ENCODE measurements at regions not wholly inside any gene's neighbourhood (a gene's known extent, or its start where the extent isn't known, plus 50 kb on each side); places are given as distances from the start of the nearest gene placed in this dataset.

DNA sequence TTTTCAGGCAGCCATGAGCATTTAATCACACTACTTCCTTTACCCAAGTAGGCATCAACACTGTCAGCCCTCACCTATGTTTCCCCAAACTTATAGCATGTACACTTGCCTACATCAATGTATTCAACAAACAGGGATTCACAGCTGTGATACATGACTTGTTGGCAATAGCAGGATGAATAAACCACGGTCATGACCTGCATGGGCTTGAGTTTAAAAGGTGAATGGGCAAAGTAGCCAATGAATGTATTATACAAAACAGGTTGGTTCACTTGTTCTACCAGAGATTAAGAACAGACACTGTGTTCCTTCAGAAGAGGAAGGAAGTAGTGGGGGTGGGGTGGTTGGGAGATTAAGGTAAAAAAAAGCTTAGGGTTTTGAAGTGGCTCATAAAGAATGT is 861.9 kb upstream of the SEMA6D start:
- TF ChIP-seq POLR2A (IDR thresholded peaks at IDR 0.05; ENCODE audit: low read depth, low read length) (no peak), TAF1 (IDR thresholded peaks at IDR 0.05; ENCODE audit: borderline replicate concordance, low read depth, low read length) (no peak)

All from GM12892 (cell line).